Tibial artery (tissue), 4 donors: ENCODE measurements at regions not wholly inside any gene's neighbourhood (a gene's known extent, or its start where the extent isn't known, plus 50 kb on each side); places are given as distances from the start of the nearest gene placed in this dataset.

ENCODE experiments used
- DNase-seq, 2 donors: peaks; one replicate each; pipeline ENCODE4 v3.0.0-alpha.2; 2019
- H3K27ac ChIP-seq, 2 donors: fragments of 200-600 bp; sonication (generic) in 1 of 2; 1 replicate in 1 of 2; 2 replicates in 1 of 2; pipeline ENCODE4 v1.5.1; 2018 to 2019; ENCODE audit warnings: mild to moderate bottlenecking in 1 of 2
- H3K27me3 ChIP-seq, 2 donors: fragments of 200-600 bp; sonication (generic) in 1 of 2; one replicate each; pipeline versions ENCODE4 v1.5.1 to v1.6.0; 2016 to 2019
- H3K36me3 ChIP-seq, 3 donors: fragments of 200-600 bp; sonication (generic) in 2 of 3; one replicate each; pipeline ENCODE4 v1.5.1; 2016 to 2019; ENCODE audit warnings: mild to moderate bottlenecking in 2 of 3
- H3K4me1 ChIP-seq, 4 donors: fragments of 200-600 bp; sonication (generic) in 2 of 4; 1 replicate in 3 of 4; 2 replicates in 1 of 4; pipeline ENCODE4 v1.5.1; 2016 to 2019
- H3K4me3 ChIP-seq, 2 donors: fragments of 200-600 bp; sonication (generic) in 1 of 2; 1 replicate in 1 of 2; 2 replicates in 1 of 2; pipeline ENCODE4 v1.5.1; 2018 to 2019; ENCODE audit warnings: mild to moderate bottlenecking in 2 of 2
- H3K9me3 ChIP-seq, 3 donors: fragments of 200-600 bp; sonication (generic) in 1 of 3; one replicate each; pipeline ENCODE4 v1.5.1; 2016 to 2019
- intact Hi-C: fragments of 100-400 bp; cut with DNase I; formaldehyde crosslinking; loops from one replicate; pipeline ENCODE4 v1.15.0; 2023; ENCODE audit warnings: low total_unique reads
- TF ChIP-seq, protein P1 (sequence below), 2 experiments: fragments of 200-600 bp in 1 of 2; fragments of 450-650 bp in 1 of 2; IDR thresholded peaks; one replicate each; pipeline ENCODE4 v1.5.1; 2017 to 2019; ENCODE audit warnings: antibody characterized with exemption in 2 of 2, mild to moderate bottlenecking in 1 of 2, moderate library complexity in 1 of 2

DNA sequence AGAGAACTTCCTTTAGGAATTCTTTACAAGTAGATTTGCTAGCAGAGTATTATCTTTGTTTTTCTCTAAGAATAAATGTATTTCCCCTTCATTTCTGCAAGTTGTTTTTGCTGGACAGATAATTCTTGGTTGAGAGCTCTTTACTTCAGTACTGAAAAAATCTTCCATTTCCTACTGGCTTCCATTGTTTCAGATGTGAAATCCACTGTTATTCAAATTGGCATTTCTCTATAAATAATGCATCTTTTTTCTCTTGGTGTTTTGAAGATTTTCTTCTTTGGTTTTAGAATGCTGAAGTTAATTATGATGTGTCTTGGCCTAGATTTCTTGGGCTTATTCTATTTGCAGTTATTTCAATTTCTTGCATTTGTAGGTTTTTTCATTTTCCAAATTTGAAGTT, 270.0 kb upstream of the GYPC start:
- DNase-seq = no peak
- no peak overlapping the region for H3K27ac ChIP-seq
- TF ChIP-seq, protein P1, sequence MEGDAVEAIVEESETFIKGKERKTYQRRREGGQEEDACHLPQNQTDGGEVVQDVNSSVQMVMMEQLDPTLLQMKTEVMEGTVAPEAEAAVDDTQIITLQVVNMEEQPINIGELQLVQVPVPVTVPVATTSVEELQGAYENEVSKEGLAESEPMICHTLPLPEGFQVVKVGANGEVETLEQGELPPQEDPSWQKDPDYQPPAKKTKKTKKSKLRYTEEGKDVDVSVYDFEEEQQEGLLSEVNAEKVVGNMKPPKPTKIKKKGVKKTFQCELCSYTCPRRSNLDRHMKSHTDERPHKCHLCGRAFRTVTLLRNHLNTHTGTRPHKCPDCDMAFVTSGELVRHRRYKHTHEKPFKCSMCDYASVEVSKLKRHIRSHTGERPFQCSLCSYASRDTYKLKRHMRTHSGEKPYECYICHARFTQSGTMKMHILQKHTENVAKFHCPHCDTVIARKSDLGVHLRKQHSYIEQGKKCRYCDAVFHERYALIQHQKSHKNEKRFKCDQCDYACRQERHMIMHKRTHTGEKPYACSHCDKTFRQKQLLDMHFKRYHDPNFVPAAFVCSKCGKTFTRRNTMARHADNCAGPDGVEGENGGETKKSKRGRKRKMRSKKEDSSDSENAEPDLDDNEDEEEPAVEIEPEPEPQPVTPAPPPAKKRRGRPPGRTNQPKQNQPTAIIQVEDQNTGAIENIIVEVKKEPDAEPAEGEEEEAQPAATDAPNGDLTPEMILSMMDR (IDR thresholded peaks at IDR 0.05) = no peak
- H3K27me3 ChIP-seq = no peaks in the 10 kb centered on the region
- H3K4me1 ChIP-seq = no peaks in the 10 kb centered on the region
- H3K36me3 ChIP-seq = no peaks in the 10 kb centered on the region
- intact Hi-C loops = no loop called here
- H3K9me3 ChIP-seq = peaks cover 0 to 3% (median 0%) of the 10 kb centered on the region in 3 donors
- H3K4me3 ChIP-seq = no peak overlapping the region

DNA sequence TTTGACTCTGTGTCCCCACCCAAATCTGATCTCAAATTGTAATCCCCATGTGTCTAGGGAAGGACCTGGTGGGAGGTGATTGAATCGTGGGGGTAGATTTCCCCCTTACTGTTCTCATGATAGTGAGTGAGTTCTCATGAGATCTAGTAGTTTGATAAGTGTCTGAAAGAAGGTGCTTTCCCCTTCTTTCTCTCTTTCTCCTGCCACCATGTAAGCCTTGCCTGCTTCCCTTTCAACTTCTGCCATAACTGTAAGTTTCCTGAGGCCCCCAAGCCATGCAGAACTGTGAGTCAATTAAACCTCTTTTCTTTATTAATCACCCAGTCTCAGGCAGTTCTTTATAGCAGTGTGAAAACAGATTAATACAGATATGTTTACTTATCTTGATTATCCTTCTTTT, 266.5 kb upstream of the GYPC start:
- H3K4me3 ChIP-seq = no peak overlapping the region
- TF ChIP-seq, protein P1 (IDR thresholded peaks at IDR 0.05) = no peak
- no peaks in the 10 kb centered on the region for H3K27me3 ChIP-seq
- no peaks in the 10 kb centered on the region for H3K36me3 ChIP-seq
- no peak overlapping the region for H3K27ac ChIP-seq
- no peaks in the 10 kb centered on the region for H3K4me1 ChIP-seq
- no peak for DNase-seq
- H3K9me3 ChIP-seq = peaks cover 0 to 3% (median 0%) of the 10 kb centered on the region in 3 donors
- intact Hi-C loops = no loop called here

DNA sequence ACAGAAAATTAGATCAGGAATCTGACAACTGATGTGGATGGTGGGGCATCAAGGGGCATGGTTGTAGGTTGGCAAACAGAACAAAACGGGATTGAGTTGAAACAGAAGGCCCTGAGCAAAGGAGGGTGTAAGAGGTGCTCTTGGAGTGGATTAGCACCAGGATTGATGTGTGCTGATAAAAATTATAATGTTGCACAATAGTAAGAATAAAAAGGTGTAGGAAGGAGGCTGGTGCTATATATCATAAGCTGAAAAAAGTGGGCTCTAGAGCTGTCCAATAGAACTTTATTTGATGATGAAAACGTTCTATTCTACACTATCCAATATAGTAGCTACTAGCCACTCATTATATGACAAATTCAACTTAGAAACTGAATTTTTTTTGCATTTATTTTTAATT, 263.1 kb upstream of the GYPC start:
- intact Hi-C loops = no loop called here
- TF ChIP-seq, protein P1 (IDR thresholded peaks at IDR 0.05) = no peak
- Histone ChIP-seq H3K36me3 (no peaks in the 10 kb centered on the region), H3K9me3 (no peaks in the 10 kb centered on the region), H3K27me3 (no peaks in the 10 kb centered on the region), H3K27ac (no peak overlapping the region), H3K4me3 (no peak overlapping the region), H3K4me1 (no peaks in the 10 kb centered on the region)
- DNase-seq = no peak

DNA sequence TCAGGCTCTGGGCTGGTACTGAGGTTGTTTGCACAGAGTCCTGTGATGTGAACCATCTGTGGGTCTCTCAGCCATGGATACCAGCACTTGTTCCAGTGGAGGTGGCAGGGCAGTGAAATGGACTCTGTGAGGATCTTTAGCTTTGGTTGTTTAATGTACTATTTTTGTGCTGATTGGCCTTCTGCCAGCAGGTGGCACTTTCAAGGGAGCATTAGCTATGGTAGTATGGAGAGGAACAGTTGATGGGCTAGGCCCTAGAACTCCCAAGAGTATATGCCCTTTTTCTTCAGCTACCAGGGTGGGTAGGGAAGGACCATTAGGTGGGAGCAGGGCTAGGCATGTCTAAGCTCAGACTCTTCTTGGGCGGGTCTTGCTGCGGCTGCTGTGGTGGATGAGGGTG, 257.0 kb upstream of the GYPC start:
- Histone ChIP-seq H3K4me1 (no peaks in the 10 kb centered on the region), H3K9me3 (no peaks in the 10 kb centered on the region), H3K27ac (no peak overlapping the region), H3K4me3 (no peak overlapping the region), H3K36me3 (no peaks in the 10 kb centered on the region), H3K27me3 (no peaks in the 10 kb centered on the region)
- no peak for DNase-seq
- TF ChIP-seq, protein P1 (IDR thresholded peaks at IDR 0.05) = no peak
- intact Hi-C loops = no loop called here

DNA sequence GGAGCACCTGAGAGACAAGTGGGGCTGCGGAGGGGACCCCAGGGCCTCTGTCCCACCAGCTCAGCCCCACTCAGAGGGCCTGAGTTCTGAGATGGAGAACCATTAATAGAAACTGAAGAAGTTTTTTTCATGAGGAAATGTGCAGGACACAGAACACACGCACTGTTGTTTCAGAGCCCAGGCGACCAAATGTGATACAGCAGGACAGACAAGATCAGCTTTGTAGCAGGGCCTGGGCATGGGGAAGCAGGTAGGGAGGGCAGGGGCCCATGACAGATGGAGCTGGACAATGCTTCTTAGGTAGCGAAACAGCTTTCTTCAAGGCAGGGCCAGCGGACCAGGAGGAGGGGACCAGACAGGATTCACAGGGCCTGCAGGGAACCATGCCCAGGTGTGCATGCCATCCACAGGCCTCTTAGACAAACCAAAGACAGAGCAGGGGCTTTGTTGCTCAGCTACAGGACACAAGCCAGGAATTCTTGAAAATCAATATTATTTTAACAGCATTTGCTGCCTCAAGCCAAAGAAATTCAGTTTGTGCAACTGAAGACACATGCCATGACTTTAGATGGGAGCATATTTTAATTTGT, 252.8 kb upstream of the GYPC start:
- TF ChIP-seq, protein P1 (IDR thresholded peaks at IDR 0.05) = no peak
- no peaks in the 10 kb centered on the region for H3K4me1 ChIP-seq
- intact Hi-C loops = no loop called here
- H3K27me3 ChIP-seq = no peaks in the 10 kb centered on the region
- DNase-seq = no peak
- no peaks in the 10 kb centered on the region for H3K9me3 ChIP-seq
- H3K36me3 ChIP-seq = no peaks in the 10 kb centered on the region
- no peak overlapping the region for H3K27ac ChIP-seq
- no peak overlapping the region for H3K4me3 ChIP-seq

DNA sequence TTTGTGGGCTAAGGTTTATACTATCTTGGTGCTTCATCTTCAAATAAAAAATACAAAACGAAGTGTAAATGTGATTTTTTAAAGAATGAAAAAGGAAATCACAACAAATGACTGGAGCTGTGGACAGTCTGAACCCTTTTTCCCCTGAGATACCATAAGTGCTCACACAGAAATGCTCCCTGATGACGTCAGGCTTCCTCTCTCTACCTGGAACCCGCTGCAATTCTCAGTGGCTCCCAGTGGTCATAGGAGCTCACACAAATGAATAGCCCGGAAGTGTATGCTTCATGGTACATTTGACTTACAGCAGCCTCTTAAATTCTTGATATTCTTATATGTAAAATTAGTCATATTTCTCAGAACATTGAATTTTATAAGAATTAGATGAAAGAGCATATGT, 249.7 kb upstream of the GYPC start:
- no peak overlapping the region for H3K27ac ChIP-seq
- no peak for DNase-seq
- TF ChIP-seq, protein P1 (IDR thresholded peaks at IDR 0.05) = no peak
- H3K9me3 ChIP-seq = no peaks in the 10 kb centered on the region
- no peak overlapping the region for H3K4me3 ChIP-seq
- no peaks in the 10 kb centered on the region for H3K27me3 ChIP-seq
- no peaks in the 10 kb centered on the region for H3K36me3 ChIP-seq
- H3K4me1 ChIP-seq = no peaks in the 10 kb centered on the region
- intact Hi-C loops = no loop called here
